Astrocyte of the cerebellum (primary cell): ENCODE measurements at regions not wholly inside any gene's neighbourhood (a gene's known extent, or its start where the extent isn't known, plus 50 kb on each side); places are given as distances from the start of the nearest gene placed in this dataset.

Source experiments
- DNase-seq: peaks from one replicate; pipeline ENCODE4 v3.0.0-alpha.2; 2011; ENCODE audit warnings: low read depth
- H3K4me3 ChIP-seq: 2 replicates; pipeline ENCODE4 v1.5.1; 2011; ENCODE audit warnings: mild to moderate bottlenecking, low read depth, low read length, moderate library complexity
- CTCF ChIP-seq: IDR thresholded peaks from 2 replicates; pipeline ENCODE4 v1.5.1; 2012; ENCODE audit warnings: low read length, low read depth, moderate library complexity, mild to moderate bottlenecking; ENCODE audit errors: missing control alignments
- in situ Hi-C: cut with HindIII; loops from 2 replicates; pipeline ENCODE4 v1.10.0; 2017; ENCODE audit warnings: low sequenced_read_pairs

GRCh38 chr22:22182990-22183264, 61.7 kb upstream of the VPREB1 start:
- no peak for DNase-seq
- no peak for TF ChIP-seq CTCF
- in situ Hi-C loops: loop anchor here (5.0 kb wide), 2 partner anchors 51 to 86 kb away; no protein-coding TSS in a partner anchor
- no peak overlapping the region for H3K4me3 ChIP-seq

DNA sequence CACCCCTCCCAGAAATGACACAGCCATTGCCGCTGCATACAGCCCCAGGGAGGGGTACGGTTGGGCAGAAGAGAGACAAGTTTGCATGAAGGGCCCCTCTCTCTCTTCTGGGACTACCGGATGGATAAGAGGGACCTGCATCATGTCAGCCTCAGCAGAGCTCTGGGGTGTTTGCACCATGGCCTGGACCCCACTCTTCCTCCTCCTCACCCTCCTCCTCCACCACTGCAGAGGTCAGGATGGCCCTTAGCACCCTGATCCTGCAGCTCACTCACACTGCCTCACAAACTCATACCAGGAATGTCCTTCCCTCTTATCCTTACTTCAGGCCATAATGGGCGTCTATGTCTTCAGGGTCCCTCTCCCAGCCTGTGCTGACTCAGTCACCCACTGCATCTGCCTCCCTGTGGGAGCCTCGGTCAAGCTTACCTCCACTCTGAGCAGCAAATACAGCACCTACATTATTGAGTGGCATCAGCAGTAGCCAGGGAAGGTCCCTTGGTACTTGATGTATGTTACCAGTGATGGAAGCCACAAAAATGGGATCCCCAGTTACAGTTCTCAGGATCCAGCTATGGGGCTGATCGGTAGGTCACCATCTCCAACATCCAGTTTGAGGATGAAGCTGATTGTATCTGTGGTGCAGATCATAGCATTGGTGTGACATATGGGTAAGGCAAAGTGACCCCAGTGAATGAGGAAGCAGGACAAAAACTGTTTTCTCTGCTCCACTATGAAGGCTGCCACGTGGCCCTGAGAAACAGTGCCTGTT, 62.2 kb upstream of the VPREB1 start:
- DNase-seq: no peak
- in situ Hi-C loops: loop anchor here (5.0 kb wide), 2 partner anchors 50 to 85 kb away; no protein-coding TSS in a partner anchor
- TF ChIP-seq CTCF: no peak
- no peak overlapping the region for H3K4me3 ChIP-seq

DNA sequence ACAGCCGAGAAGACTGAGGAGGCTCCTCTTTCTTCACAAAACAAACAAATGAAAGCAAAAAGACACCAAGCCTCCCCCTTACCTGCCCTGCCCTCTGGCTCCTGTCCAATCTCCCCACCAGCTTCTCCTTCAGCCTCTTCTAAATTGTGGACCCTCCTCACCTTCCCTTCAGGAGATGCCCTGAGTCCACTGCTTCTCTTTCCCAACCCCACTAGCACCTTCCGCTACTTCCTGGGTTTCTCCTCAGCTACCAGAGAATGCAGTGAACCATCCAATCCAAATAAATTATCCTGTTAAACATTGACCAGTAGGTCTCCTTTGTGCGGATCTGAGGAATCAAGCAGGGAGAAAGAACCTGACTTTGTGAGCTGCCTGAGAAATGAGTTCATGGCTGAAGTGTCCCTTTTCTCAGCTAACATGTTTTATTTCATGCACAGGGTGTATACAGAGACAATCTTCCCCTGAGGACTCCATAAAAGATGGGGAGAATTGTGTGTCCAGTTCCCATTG, 63.2 kb upstream of the VPREB1 start:
- in situ Hi-C loops: loop anchor here (5.0 kb wide), 2 partner anchors 49 to 84 kb away; no protein-coding TSS in a partner anchor
- no peak for DNase-seq
- TF ChIP-seq CTCF: no peak
- H3K4me3 ChIP-seq: no peak overlapping the region

DNA sequence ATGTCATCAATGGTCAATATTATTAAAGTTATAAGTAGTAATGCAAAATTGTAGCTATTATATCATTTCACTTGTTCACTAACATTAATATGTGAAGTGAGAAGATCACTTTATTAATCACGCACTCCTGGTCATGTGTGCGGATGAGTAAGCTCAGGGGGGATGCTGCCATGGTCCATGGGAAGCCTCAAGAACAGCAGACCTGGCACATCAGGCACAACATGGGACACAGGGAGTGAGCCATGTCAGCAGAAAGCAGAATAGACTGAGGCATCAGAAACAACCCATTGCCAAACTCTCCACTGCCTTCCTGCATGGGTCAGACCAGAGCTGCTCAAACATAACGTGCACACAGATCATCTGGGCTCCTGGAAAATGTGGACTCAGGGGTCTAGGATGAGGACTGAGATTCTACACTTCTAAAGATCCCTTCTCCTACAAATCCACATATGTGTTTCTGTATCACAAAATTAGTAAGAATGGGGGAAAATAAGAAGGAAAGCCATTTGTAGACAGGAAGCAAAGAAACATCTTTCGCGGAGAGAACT, 63.8 kb upstream of the VPREB1 start:
- in situ Hi-C loops: loop anchor here (5.0 kb wide), 2 partner anchors 49 to 84 kb away; no protein-coding TSS in a partner anchor
- no peak for DNase-seq
- H3K4me3 ChIP-seq: no peak overlapping the region
- no peak for TF ChIP-seq CTCF

GRCh38 chr22:22179858-22180257, 64.7 kb upstream of the VPREB1 start:
- no peak for TF ChIP-seq CTCF
- in situ Hi-C loops: loop anchor here (5.0 kb wide), 2 partner anchors 48 to 83 kb away; no protein-coding TSS in a partner anchor
- no peak overlapping the region for H3K4me3 ChIP-seq
- DNase-seq: no peak

- no peak overlapping the region for H3K4me3 ChIP-seq
- in situ Hi-C loops: no loop called here
- no peak for TF ChIP-seq CTCF
- DNase-seq: no peak
These were observed 65.6 kb upstream of the VPREB1 start for GRCh38 chr22:22178992-22179391.
